GM13976 (cell line): ENCODE measurements at regions not wholly inside any gene's neighbourhood (a gene's known extent, or its start where the extent isn't known, plus 50 kb on each side); places are given as distances from the start of the nearest gene placed in this dataset.

Source experiments
- DNase-seq: peaks from one replicate; pipeline ENCODE4 v3.0.0; 2012; ENCODE audit warnings: low spot score
- in situ Hi-C: fragments of 300-500 bp; cut with MboI; formaldehyde crosslinking; loops from one replicate; pipeline ENCODE4 v1.12.0; 2022; ENCODE audit warnings: low sequenced_read_pairs, mixed read lengths, inconsistent platforms; ENCODE audit not compliant: unreplicated experiment
- TF ChIP-seq, protein P1 (sequence below): IDR thresholded peaks from 2 replicates; pipeline ENCODE4 v1.5.1; 2012; ENCODE audit warnings: borderline replicate concordance, mild to moderate bottlenecking; ENCODE audit not compliant: insufficient read depth; ENCODE audit errors: extremely low read depth, missing control alignments, control extremely low read depth

GRCh38 chr2:22189893-22190480 is 1066.2 kb downstream of the TDRD15 start:
- in situ Hi-C loops = no loop called here
- TF ChIP-seq, protein P1, sequence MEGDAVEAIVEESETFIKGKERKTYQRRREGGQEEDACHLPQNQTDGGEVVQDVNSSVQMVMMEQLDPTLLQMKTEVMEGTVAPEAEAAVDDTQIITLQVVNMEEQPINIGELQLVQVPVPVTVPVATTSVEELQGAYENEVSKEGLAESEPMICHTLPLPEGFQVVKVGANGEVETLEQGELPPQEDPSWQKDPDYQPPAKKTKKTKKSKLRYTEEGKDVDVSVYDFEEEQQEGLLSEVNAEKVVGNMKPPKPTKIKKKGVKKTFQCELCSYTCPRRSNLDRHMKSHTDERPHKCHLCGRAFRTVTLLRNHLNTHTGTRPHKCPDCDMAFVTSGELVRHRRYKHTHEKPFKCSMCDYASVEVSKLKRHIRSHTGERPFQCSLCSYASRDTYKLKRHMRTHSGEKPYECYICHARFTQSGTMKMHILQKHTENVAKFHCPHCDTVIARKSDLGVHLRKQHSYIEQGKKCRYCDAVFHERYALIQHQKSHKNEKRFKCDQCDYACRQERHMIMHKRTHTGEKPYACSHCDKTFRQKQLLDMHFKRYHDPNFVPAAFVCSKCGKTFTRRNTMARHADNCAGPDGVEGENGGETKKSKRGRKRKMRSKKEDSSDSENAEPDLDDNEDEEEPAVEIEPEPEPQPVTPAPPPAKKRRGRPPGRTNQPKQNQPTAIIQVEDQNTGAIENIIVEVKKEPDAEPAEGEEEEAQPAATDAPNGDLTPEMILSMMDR = no peak
- no peak for DNase-seq

GRCh38 chr2:22194218-22194617 is 1070.5 kb downstream of the TDRD15 start:
- no peak for DNase-seq
- in situ Hi-C loops = no loop called here
- TF ChIP-seq, protein P1 = no peak

DNA sequence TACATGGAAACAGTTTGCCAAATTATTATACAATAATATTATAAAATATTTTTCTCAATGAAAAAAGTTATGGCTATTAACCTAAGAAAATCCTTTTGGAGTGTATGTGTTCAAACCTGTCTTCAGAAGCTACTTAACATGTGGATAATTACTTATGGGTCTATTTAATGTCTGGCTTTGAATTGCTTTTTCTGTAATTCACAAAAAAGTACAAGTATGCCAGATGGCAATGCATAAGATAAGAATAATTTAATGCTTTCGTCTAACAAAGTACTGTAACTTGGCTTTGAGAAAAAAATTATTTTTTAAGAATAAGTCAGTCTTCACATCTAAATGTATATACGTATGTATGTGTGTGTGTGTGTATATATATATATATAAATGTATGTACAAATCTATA is 1073.0 kb downstream of the TDRD15 start:
- in situ Hi-C loops = no loop called here

DNA sequence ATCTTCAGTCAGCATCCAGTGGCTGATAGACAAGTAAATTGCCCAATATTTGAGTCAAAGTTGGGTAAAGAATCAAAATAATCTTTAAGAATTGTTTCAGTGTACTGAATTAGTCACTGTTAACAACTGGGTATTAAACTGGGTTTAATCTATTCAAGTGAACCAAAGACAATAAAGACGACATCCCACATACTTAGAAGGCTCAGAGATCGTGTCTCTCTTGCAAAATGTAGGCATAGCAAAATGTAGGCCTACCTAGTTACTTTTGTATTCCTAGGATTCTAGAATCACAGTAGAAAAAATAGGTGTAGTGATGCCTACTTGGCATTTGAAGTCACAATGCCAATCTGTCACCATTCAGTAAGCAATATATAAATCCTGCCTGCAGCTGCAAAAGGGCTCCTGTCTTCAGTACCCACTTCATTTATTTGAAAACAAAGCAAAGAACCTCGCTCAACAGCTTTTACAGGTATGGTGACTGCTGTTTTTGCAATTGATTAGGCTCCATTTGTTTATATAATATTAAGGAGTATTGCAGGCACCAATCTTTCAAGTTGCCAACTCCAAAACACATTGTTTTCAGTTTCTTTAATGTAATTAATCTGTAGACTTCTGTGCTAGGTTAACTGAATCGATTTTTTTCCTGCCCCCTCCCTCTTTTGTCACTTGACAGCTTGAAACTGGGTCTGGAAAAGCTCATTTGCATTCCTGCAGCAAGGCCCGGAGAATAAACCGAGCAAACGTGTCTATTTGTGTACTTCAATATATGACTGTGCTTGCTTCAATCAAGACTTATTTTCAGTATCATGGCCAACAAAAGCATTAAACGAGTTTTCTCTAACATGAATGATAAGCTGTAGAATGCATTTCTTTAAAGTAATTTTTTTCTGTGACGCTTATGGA is 1074.9 kb downstream of the TDRD15 start:
- DNase-seq = no peak
- TF ChIP-seq, protein P1 = no peak
- in situ Hi-C loops = no loop called here

More for the DNA sequence above, 1073.0 kb downstream of the TDRD15 start:
- no peak for DNase-seq
- TF ChIP-seq, protein P1 = no peak

GRCh38 chr2:22199994-22200393 is 1076.2 kb downstream of the TDRD15 start:
- TF ChIP-seq, protein P1 = no peak
- in situ Hi-C loops = no loop called here
- no peak for DNase-seq

DNA sequence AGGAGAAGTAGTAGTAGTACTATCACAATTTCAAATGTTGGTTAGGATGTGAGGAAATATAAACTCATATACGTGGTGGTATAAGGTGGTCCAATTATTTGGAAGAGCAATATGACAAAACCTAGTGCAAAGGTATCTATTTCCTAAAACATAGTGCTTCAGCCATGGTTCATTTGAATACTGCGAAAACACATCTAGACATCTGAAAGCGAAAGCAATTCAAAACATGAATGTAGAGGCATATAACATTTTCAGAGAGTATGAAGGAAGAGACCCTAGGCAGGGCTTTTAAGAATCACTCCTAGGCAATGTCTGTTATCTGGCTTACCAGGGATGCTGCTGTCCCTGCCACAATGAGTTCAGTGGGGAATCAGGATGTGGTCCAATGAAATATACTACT is 1085.8 kb downstream of the TDRD15 start:
- in situ Hi-C loops = no loop called here
- TF ChIP-seq, protein P1 = no peak

More for the DNA sequence above, 1085.8 kb downstream of the TDRD15 start:
- DNase-seq = no peak
